GM19043 (cell line): ENCODE measurements at regions not wholly inside any gene's neighbourhood (a gene's known extent, or its start where the extent isn't known, plus 50 kb on each side); places are given as distances from the start of the nearest gene placed in this dataset.

Experiments used
- ATAC-seq: cut with Tn5 transposase; IDR thresholded peaks from one replicate; pipeline ENCODE4 v1.9.1; 2021; ENCODE audit warnings: low read depth; ENCODE audit not compliant: unreplicated experiment

GRCh38 chr2:36068086-36068485 is 287.5 kb upstream of the CRIM1 start:
- ATAC-seq, result no peak

- peak; percentile 27 for ATAC-seq
Measured at GRCh38 chr2:36060133-36060532, 295.4 kb upstream of the CRIM1 start.

GRCh38 chr2:36059691-36060090 is 295.9 kb upstream of the CRIM1 start:
- peak; percentile 100 for ATAC-seq

GRCh38 chr2:36058953-36059352 is 296.6 kb upstream of the CRIM1 start:
- ATAC-seq, result no peak

GRCh38 chr2:36058076-36058475 is 297.5 kb upstream of the CRIM1 start:
- ATAC-seq, result no peak

- no peak for ATAC-seq
Measured at GRCh38 chr2:36052819-36053218, 302.8 kb upstream of the CRIM1 start.

GRCh38 chr2:36044411-36044810 is 311.2 kb upstream of the CRIM1 start:
- ATAC-seq, result no peak

GRCh38 chr2:36035137-36035536 is 320.4 kb upstream of the CRIM1 start:
- ATAC-seq, result no peak

- ATAC-seq, result no peak
Measured at GRCh38 chr2:36032046-36032445, 323.5 kb upstream of the CRIM1 start.

- no peak for ATAC-seq
Measured at GRCh38 chr2:36031471-36031870, 324.1 kb upstream of the CRIM1 start.

GRCh38 chr2:36027616-36028015 is 328.0 kb upstream of the CRIM1 start:
- no peak for ATAC-seq

- no peak for ATAC-seq
Measured at GRCh38 chr2:36013064-36013463, 342.5 kb upstream of the CRIM1 start.

GRCh38 chr2:36006444-36006843 is 349.1 kb upstream of the CRIM1 start:
- no peak for ATAC-seq

GRCh38 chr2:36002941-36003340 is 352.6 kb upstream of the CRIM1 start:
- ATAC-seq, result no peak

GRCh38 chr2:35997488-35997887 is 358.1 kb upstream of the CRIM1 start:
- ATAC-seq, result no peak

- no peak for ATAC-seq
Measured at GRCh38 chr2:35989503-35989902, 366.1 kb upstream of the CRIM1 start.

- no peak for ATAC-seq
Measured at GRCh38 chr2:35989040-35989439, 366.5 kb upstream of the CRIM1 start.

GRCh38 chr2:35986871-35987270 is 368.7 kb upstream of the CRIM1 start:
- no peak for ATAC-seq

GRCh38 chr2:35978218-35978617 is 377.4 kb upstream of the CRIM1 start:
- ATAC-seq, result peak; percentile 98

- no peak for ATAC-seq
Measured at GRCh38 chr2:35976611-35977010, 379.0 kb upstream of the CRIM1 start.

- no peak for ATAC-seq
Measured at GRCh38 chr2:35973737-35974132, 381.8 kb upstream of the CRIM1 start.

- peak; percentile 91 for ATAC-seq
Measured at GRCh38 chr2:35973132-35973736, 382.3 kb upstream of the CRIM1 start.

GRCh38 chr2:35963824-35964223 is 391.8 kb upstream of the CRIM1 start:
- no peak for ATAC-seq
